Kidney (tissue), 13 donors: ENCODE measurements at regions not wholly inside any gene's neighbourhood (a gene's known extent, or its start where the extent isn't known, plus 50 kb on each side); places are given as distances from the start of the nearest gene placed in this dataset.

Experiments
- DNase-seq, 5 donors: peaks; one replicate each; pipeline ENCODE4 v3.0.0-alpha.2; 2013 to 2020
- FAIRE-seq: peaks from 2 replicates; lab custom pipeline; 2012; peaks lifted over from hg19 to GRCh38; lab: Jason Lieb, UNC
- H3K27ac ChIP-seq, 2 donors: one replicate each; pipeline ENCODE4 v1.7.0; 2013; ENCODE audit warnings: low read depth in 2 of 2, low read length in 2 of 2, inconsistent platforms in 1 of 2
- H3K27me3 ChIP-seq: one replicate; pipeline ENCODE4 v1.7.1; 2013; ENCODE audit warnings: low read length, inconsistent platforms; ENCODE audit not compliant: control insufficient read depth, insufficient read depth
- H3K36me3 ChIP-seq, 3 donors: one replicate each; pipeline versions ENCODE4 v1.7.0 to v1.7.1; 2013; ENCODE audit warnings: low read length in 3 of 3, control low read depth in 1 of 3, inconsistent platforms in 1 of 3; ENCODE audit not compliant: insufficient read depth in 3 of 3, control insufficient read depth in 2 of 3
- H3K4me1 ChIP-seq, 3 donors: one replicate each; pipeline versions ENCODE4 v1.7.0 to v1.7.1; 2013; ENCODE audit warnings: low read length in 3 of 3, inconsistent platforms in 1 of 3, low read depth in 1 of 3; ENCODE audit not compliant: control insufficient read depth in 2 of 3, insufficient read depth in 2 of 3
- H3K4me3 ChIP-seq, 3 donors: one replicate each; pipeline versions ENCODE4 v1.7.0 to v1.8.1; 2013; ENCODE audit warnings: low read length in 3 of 3, control low read depth in 1 of 3, inconsistent platforms in 1 of 3
- H3K9ac ChIP-seq, 3 donors: one replicate each; pipeline versions ENCODE4 v1.7.0 to v1.7.1; 2013; ENCODE audit warnings: low read length in 3 of 3, control low read depth in 1 of 3, inconsistent platforms in 1 of 3
- H3K9me3 ChIP-seq, 3 donors: one replicate each; pipeline versions ENCODE4 v1.7.0 to v1.7.1; 2013; ENCODE audit warnings: low read length in 3 of 3, control low read depth in 1 of 3, inconsistent platforms in 1 of 3; ENCODE audit not compliant: control insufficient read depth in 2 of 3, insufficient read depth in 1 of 3
- CTCF ChIP-seq: IDR thresholded peaks from 3 replicates; pipeline ENCODE4 v1.5.1; 2012; ENCODE audit warnings: mild to moderate bottlenecking, moderate library complexity, borderline replicate concordance; ENCODE audit not compliant: insufficient read depth; ENCODE audit errors: extremely low read depth
- intact Hi-C: fragments of 100-400 bp; cut with DNase I; formaldehyde crosslinking; loops from one replicate; pipeline ENCODE4 v1.11.1; 2022
- donor health status: control.
- donor health status: control.
- donor health status: control.
- donor health status: control.
- donor health status: control.
- donor health status: DM: yes; HTN: yes; CAD: no.
- donor health status: Normal renal cell carcinoma (clear cell type).

- Histone ChIP-seq H3K4me1 (no peaks in the 10 kb centered on the region), H3K36me3 (no peaks in the 10 kb centered on the region), H3K27me3 (no peaks in the 10 kb centered on the region), H3K27ac (no peak overlapping the region), H3K9me3 (no peaks in the 10 kb centered on the region), H3K9ac (no peak overlapping the region), H3K4me3 (no peak overlapping the region)
- no peak for DNase-seq
- TF ChIP-seq CTCF = no peak
- no peak for FAIRE-seq
- intact Hi-C loops = no loop called here
These were observed 287.7 kb upstream of the EMCN start for GRCh38 chr4:100805538-100805937.

GRCh38 chr4:100804576-100805360 is 286.9 kb upstream of the EMCN start:
- H3K36me3 ChIP-seq = no peaks in the 10 kb centered on the region
- no peaks in the 10 kb centered on the region for H3K27me3 ChIP-seq
- H3K27ac ChIP-seq = no peak overlapping the region
- no peak overlapping the region for H3K4me3 ChIP-seq
- no peak overlapping the region for H3K9ac ChIP-seq
- no peaks in the 10 kb centered on the region for H3K9me3 ChIP-seq
- FAIRE-seq (no peak), DNase-seq (no peak)
- TF ChIP-seq CTCF = no peak
- intact Hi-C loops = no loop called here
- no peaks in the 10 kb centered on the region for H3K4me1 ChIP-seq

- no peaks in the 10 kb centered on the region for H3K27me3 ChIP-seq
- H3K9me3 ChIP-seq = no peaks in the 10 kb centered on the region
- intact Hi-C loops = no loop called here
- H3K9ac ChIP-seq = no peak overlapping the region
- TF ChIP-seq CTCF = no peak
- no peak for FAIRE-seq
- no peak for DNase-seq
- no peaks in the 10 kb centered on the region for H3K36me3 ChIP-seq
- no peaks in the 10 kb centered on the region for H3K4me1 ChIP-seq
- H3K4me3 ChIP-seq = no peak overlapping the region
- no peak overlapping the region for H3K27ac ChIP-seq
These were observed 285.9 kb upstream of the EMCN start for GRCh38 chr4:100803751-100804150.
